ENCODE measurements at regions not wholly inside any gene's neighbourhood (a gene's known extent, or its start where the extent isn't known, plus 50 kb on each side); places are given as distances from the start of the nearest gene placed in this dataset.

GRCh38 chr9:29209748-29210291, 1636.5 kb upstream of the C9orf72 start (continued):
- TF ChIP-seq PATZ1 (tag by site-specific recombination; IDR thresholded peaks at IDR 0.05) = no peak
- no peak for TF ChIP-seq ZSCAN16 (tag by site-specific recombination; IDR thresholded peaks at IDR 0.05)
- TF ChIP-seq ZNF26 (tag by site-specific recombination; IDR thresholded peaks at IDR 0.05) = no peak
- no peak for TF ChIP-seq ZNF777 (tag by site-specific recombination; IDR thresholded peaks at IDR 0.05; ENCODE audit: borderline replicate concordance)
- no peak for TF ChIP-seq KLF8 (tag by site-specific recombination; IDR thresholded peaks at IDR 0.05)
- no peak for TF ChIP-seq REPIN1 (tag by site-specific recombination; IDR thresholded peaks at IDR 0.05; ENCODE audit: low read depth)
- no peak for TF ChIP-seq ZNF596 (tag by site-specific recombination; IDR thresholded peaks at IDR 0.05)
- no peak for TF ChIP-seq ZNF19 (tag by site-specific recombination; IDR thresholded peaks at IDR 0.05; ENCODE audit: low read depth)
- TF ChIP-seq GFI1B (tag by site-specific recombination; IDR thresholded peaks at IDR 0.05) = no peak

- H3K27ac ChIP-seq (ENCODE audit: extremely low read depth, low read depth, low read length) = no peak overlapping the region
- CTCF ChIA-PET = interaction anchor here (0.6 to 1.0 kb wide), 5 partner anchors 13 to 282 kb away, joined by 3 to 4 read pairs (median 3); no protein-coding TSS in a partner anchor
- no peaks in the 10 kb centered on the region for H3K9me3 ChIP-seq (ENCODE audit: control insufficient read depth, insufficient read depth, low read depth, low read length)
- POLR2A ChIA-PET = no interaction called here
- H3K4me1 ChIP-seq (ENCODE audit: control insufficient read depth, insufficient read depth, low read length) = no peaks in the 10 kb centered on the region; the same call in 1 of the 2 replicates
- TF ChIP-seq ZNF549 (tag by site-specific recombination; IDR thresholded peaks at IDR 0.05) (no peak), ZNF518A (tag by site-specific recombination; conservative IDR thresholded peaks at IDR 0.05; ENCODE audit: low read depth) (no peak), SALL2 (tag by site-specific recombination; IDR thresholded peaks at IDR 0.05; ENCODE audit: borderline replicate concordance) (no peak)
- H3K36me3 ChIP-seq (ENCODE audit: control insufficient read depth in 2 of 2, insufficient read depth in 1 of 2, low read length in 2 of 2) = no peaks in the 10 kb centered on the region
- H3K4me3 ChIP-seq (ENCODE audit: low read depth, low read length) = peak overlapping the region; percentile 54
These were observed 1637.8 kb upstream of the C9orf72 start for GRCh38 chr9:29211003-29211579.

All from HEK293 (cell line).